ENCODE measurements at regions not wholly inside any gene's neighbourhood (a gene's known extent, or its start where the extent isn't known, plus 50 kb on each side); places are given as distances from the start of the nearest gene placed in this dataset.
"Not testable (repeated sequence)": the region's sequence is repeated elsewhere in the genome, so short reads cannot be mapped to it uniquely, and the experiment has no call there.

GRCh38 chr3:125766931-125767330 lies 171.6 kb upstream of the OSBPL11 start:
- not testable (repeated sequence) for H3K27me3 ChIP-seq (replicated peaks; ENCODE audit: insufficient read depth, low read length); H3K9me2 ChIP-seq (replicated peaks; ENCODE audit: insufficient read depth, low read length); H3F3A ChIP-seq (ENCODE audit: insufficient read depth, low read length); H3K4me1 ChIP-seq (ENCODE audit: low read length); H4K20me1 ChIP-seq (ENCODE audit: insufficient read depth, low read length); H3K9me3 ChIP-seq (replicated peaks; ENCODE audit: insufficient read depth, low read length); H3K36me3 ChIP-seq (replicated peaks; ENCODE audit: insufficient read depth, low read length)
- H3K27ac ChIP-seq (ENCODE audit: low read length), result peak overlapping the region; percentile 71; the same call in 1 of the 2 replicates
- H2AFZ ChIP-seq (ENCODE audit: low read length), result peak overlapping the region; percentile 74; the same call in 1 of the 2 replicates
- peak; percentile 65 for DNase-seq
- H3K4me2 ChIP-seq (ENCODE audit: low read depth, low read length), result peak overlapping the region; percentile 77
- peak overlapping the region; percentile 77 for H3K4me3 ChIP-seq (ENCODE audit: low read length)
- H3K79me2 ChIP-seq (ENCODE audit: low read length), result peaks cover 30% of the 10 kb centered on the region
- peak; percentile 7; the same call in 1 of the 2 replicates for TF ChIP-seq CTCF (IDR thresholded peaks at IDR 0.05; ENCODE audit: low read length)
- H3K9ac ChIP-seq (ENCODE audit: low read length), result peak overlapping the region; percentile 89

GRCh38 chr3:125767641-125768040 lies 172.3 kb upstream of the OSBPL11 start:
- peak overlapping the region; percentile 89; the same call in 1 of the 2 replicates for H3K9ac ChIP-seq (ENCODE audit: low read length)
- no peak for TF ChIP-seq EZH2 (optimal IDR thresholded peaks at IDR 0.05; ENCODE audit: low read depth, low read length)
- TF ChIP-seq EZH2phosphoT487 (IDR thresholded peaks at IDR 0.05; ENCODE audit: low read length), result no peak
- no peak for TF ChIP-seq CTCF (IDR thresholded peaks at IDR 0.05; ENCODE audit: low read length)
- no peaks in the 10 kb centered on the region for H3K36me3 ChIP-seq (replicated peaks; ENCODE audit: insufficient read depth, low read length)
- no peak for DNase-seq
- no peaks in the 10 kb centered on the region for H3K27me3 ChIP-seq (replicated peaks; ENCODE audit: insufficient read depth, low read length)
- peak overlapping the region; percentile 77; the same call in 1 of the 2 replicates for H3K4me2 ChIP-seq (ENCODE audit: low read depth, low read length)
- no peaks in the 10 kb centered on the region for H3F3A ChIP-seq (ENCODE audit: insufficient read depth, low read length)
- peaks cover 34% of the 10 kb centered on the region for H3K79me2 ChIP-seq (ENCODE audit: low read length)
- no peak overlapping the region for H3K27ac ChIP-seq (ENCODE audit: low read length)
- H3K9me2 ChIP-seq (replicated peaks; ENCODE audit: insufficient read depth, low read length), result no peaks in the 10 kb centered on the region
- no peak overlapping the region for H2AFZ ChIP-seq (ENCODE audit: low read length)
- H3K4me1 ChIP-seq (ENCODE audit: low read length), result 0 out of 2 replicates have a peak, but pooled peaks cover 5% of the 10 kb centered on the region
- peak overlapping the region; percentile 77 for H3K4me3 ChIP-seq (ENCODE audit: low read length)
- H4K20me1 ChIP-seq (ENCODE audit: insufficient read depth, low read length), result no peaks in the 10 kb centered on the region
- no peaks in the 10 kb centered on the region for H3K9me3 ChIP-seq (replicated peaks; ENCODE audit: insufficient read depth, low read length)

GRCh38 chr3:125768821-125769220 lies 173.5 kb upstream of the OSBPL11 start:
- not testable (repeated sequence) for H3K9ac ChIP-seq (ENCODE audit: low read length); H3K9me3 ChIP-seq (replicated peaks; ENCODE audit: insufficient read depth, low read length); H3K9me2 ChIP-seq (replicated peaks; ENCODE audit: insufficient read depth, low read length); DNase-seq; H3K4me2 ChIP-seq (ENCODE audit: low read depth, low read length); H3K4me3 ChIP-seq (ENCODE audit: low read length); H3K27me3 ChIP-seq (replicated peaks; ENCODE audit: insufficient read depth, low read length); H3K36me3 ChIP-seq (replicated peaks; ENCODE audit: insufficient read depth, low read length); H4K20me1 ChIP-seq (ENCODE audit: insufficient read depth, low read length); H2AFZ ChIP-seq (ENCODE audit: low read length); H3K27ac ChIP-seq (ENCODE audit: low read length); H3F3A ChIP-seq (ENCODE audit: insufficient read depth, low read length); H3K4me1 ChIP-seq (ENCODE audit: low read length)
- peaks cover 34% of the 10 kb centered on the region for H3K79me2 ChIP-seq (ENCODE audit: low read length)

GRCh38 chr3:125771506-125771905 lies 176.2 kb upstream of the OSBPL11 start:
- not testable (repeated sequence) for H3K4me1 ChIP-seq (ENCODE audit: low read length); H3K36me3 ChIP-seq (replicated peaks; ENCODE audit: insufficient read depth, low read length); H3K4me2 ChIP-seq (ENCODE audit: low read depth, low read length); H3K9ac ChIP-seq (ENCODE audit: low read length); H3K4me3 ChIP-seq (ENCODE audit: low read length); H3K27me3 ChIP-seq (replicated peaks; ENCODE audit: insufficient read depth, low read length); H4K20me1 ChIP-seq (ENCODE audit: insufficient read depth, low read length); H3K9me2 ChIP-seq (replicated peaks; ENCODE audit: insufficient read depth, low read length); H3K9me3 ChIP-seq (replicated peaks; ENCODE audit: insufficient read depth, low read length); H2AFZ ChIP-seq (ENCODE audit: low read length); DNase-seq; H3F3A ChIP-seq (ENCODE audit: insufficient read depth, low read length); H3K27ac ChIP-seq (ENCODE audit: low read length)
- H3K79me2 ChIP-seq (ENCODE audit: low read length), result peaks cover 42% of the 10 kb centered on the region

- not testable (repeated sequence) for H3K4me2 ChIP-seq (ENCODE audit: low read depth, low read length); H3K9me2 ChIP-seq (replicated peaks; ENCODE audit: insufficient read depth, low read length); H3K27ac ChIP-seq (ENCODE audit: low read length); H3K9me3 ChIP-seq (replicated peaks; ENCODE audit: insufficient read depth, low read length); H3K4me3 ChIP-seq (ENCODE audit: low read length); DNase-seq; H2AFZ ChIP-seq (ENCODE audit: low read length); H3K36me3 ChIP-seq (replicated peaks; ENCODE audit: insufficient read depth, low read length); H3K27me3 ChIP-seq (replicated peaks; ENCODE audit: insufficient read depth, low read length); H3K9ac ChIP-seq (ENCODE audit: low read length); H4K20me1 ChIP-seq (ENCODE audit: insufficient read depth, low read length)
- H3F3A ChIP-seq (ENCODE audit: insufficient read depth, low read length), result peaks cover 12% of the 10 kb centered on the region
- H3K79me2 ChIP-seq (ENCODE audit: low read length), result peaks cover 35% of the 10 kb centered on the region
- H3K4me1 ChIP-seq (ENCODE audit: low read length), result peaks cover 16% of the 10 kb centered on the region
Measured at GRCh38 chr3:125774433-125775034, 179.2 kb upstream of the OSBPL11 start.

GRCh38 chr3:125775106-125775505 lies 179.8 kb upstream of the OSBPL11 start:
- not testable (repeated sequence) for H3K36me3 ChIP-seq (replicated peaks; ENCODE audit: insufficient read depth, low read length); H4K20me1 ChIP-seq (ENCODE audit: insufficient read depth, low read length); H3K9ac ChIP-seq (ENCODE audit: low read length); H3K9me3 ChIP-seq (replicated peaks; ENCODE audit: insufficient read depth, low read length); H3K9me2 ChIP-seq (replicated peaks; ENCODE audit: insufficient read depth, low read length); H3K4me2 ChIP-seq (ENCODE audit: low read depth, low read length); H3K27ac ChIP-seq (ENCODE audit: low read length); H2AFZ ChIP-seq (ENCODE audit: low read length); H3K27me3 ChIP-seq (replicated peaks; ENCODE audit: insufficient read depth, low read length); DNase-seq; H3K4me3 ChIP-seq (ENCODE audit: low read length)
- H3K79me2 ChIP-seq (ENCODE audit: low read length), result peaks cover 33% of the 10 kb centered on the region
- H3F3A ChIP-seq (ENCODE audit: insufficient read depth, low read length), result peaks cover 12% of the 10 kb centered on the region
- H3K4me1 ChIP-seq (ENCODE audit: low read length), result peaks cover 16% of the 10 kb centered on the region
